ENCODE measurements at regions not wholly inside any gene's neighbourhood (a gene's known extent, or its start where the extent isn't known, plus 50 kb on each side); places are given as distances from the start of the nearest gene placed in this dataset.

GRCh38 chr7:26508917-26509316 is 217.3 kb downstream of the SNX10 start:
- BruUV-seq (replicated peaks) = no TSS peak
- Histone ChIP-seq H3K36me3 (ENCODE audit: control insufficient read depth in 2 of 2, insufficient read depth in 2 of 2, low read length in 1 of 2) (no peaks in the 10 kb centered on the region), H3K27ac (ENCODE audit: control insufficient read depth, insufficient read depth) (no peak overlapping the region), H3K4me1 (ENCODE audit: control insufficient read depth, insufficient read depth, low read length) (no peaks in the 10 kb centered on the region), H3K4me2 (ENCODE audit: control insufficient read depth, insufficient read depth) (no peak overlapping the region), H3K9ac (ENCODE audit: control insufficient read depth, insufficient read depth, low read length) (no peak overlapping the region), H4K20me1 (ENCODE audit: control insufficient read depth, insufficient read depth) (no peaks in the 10 kb centered on the region), H3K9me3 (replicated peaks; ENCODE audit: control insufficient read depth, insufficient read depth, low read length) (no peaks in the 10 kb centered on the region), H2AFZ (ENCODE audit: control insufficient read depth, low read depth, low read length) (no peak overlapping the region), H3K79me2 (ENCODE audit: control insufficient read depth, insufficient read depth, low read length) (no peaks in the 10 kb centered on the region), H3K4me3 (no peak overlapping the region), H3K27me3 (replicated peaks in 1 of 2; ENCODE audit: control insufficient read depth in 2 of 2, insufficient read depth in 2 of 2, low read length in 1 of 2) (no peaks in the 10 kb centered on the region; a peak in 2 of 4 replicates)
- no peak for FAIRE-seq
- RAD21 ChIA-PET (ENCODE audit: unreplicated experiment) = interaction anchor here (0.6 kb wide), 1 partner anchor 614 kb away, joined by 4 read pairs; no protein-coding TSS in a partner anchor
- TF ChIP-seq SREBF2 (IDR thresholded peaks at IDR 0.05; ENCODE audit: low read length) = no peak
- TF ChIP-seq SUZ12 (IDR thresholded peaks at IDR 0.05; ENCODE audit: unreplicated experiment) = no peak
- TF ChIP-seq BMI1 (IDR thresholded peaks at IDR 0.05; ENCODE audit: borderline replicate concordance) = no peak
- no peak for TF ChIP-seq ETV6 (conservative IDR thresholded peaks at IDR 0.05 in 1 of 2, IDR thresholded peaks at IDR 0.05 in 1 of 2; ENCODE audit: borderline replicate concordance in 1 of 2, low read depth in 1 of 2)
- TF ChIP-seq ASH2L (IDR thresholded peaks at IDR 0.05; ENCODE audit: borderline replicate concordance, low read depth) = no peak
- no peak for TF ChIP-seq BCL11A (IDR thresholded peaks at IDR 0.05; ENCODE audit: low read depth, low read length)
- TF ChIP-seq E2F8 (IDR thresholded peaks at IDR 0.05; ENCODE audit: low read depth, partially characterized antibody) = no peak
- no peak for TF ChIP-seq TAF1 (IDR thresholded peaks at IDR 0.05; ENCODE audit: borderline replicate concordance, low read depth, low read length)
- TF ChIP-seq ZNF274 (IDR thresholded peaks at IDR 0.05; ENCODE audit: insufficient read depth, insufficient read length) = no peak
- no peak for TF ChIP-seq FOXK2 (IDR thresholded peaks at IDR 0.05)
- no peak for TF ChIP-seq NBN (IDR thresholded peaks at IDR 0.05)
- no peak for TF ChIP-seq ZNF592 (IDR thresholded peaks at IDR 0.05)
- no peak for TF ChIP-seq PKNOX1 (IDR thresholded peaks at IDR 0.05)
- TF ChIP-seq ATF2 (IDR thresholded peaks at IDR 0.05; ENCODE audit: low read length) = no peak
- 54% methylated on average over 5 of the region's 5 CpGs for WGBS (ENCODE audit: insufficient coverage, insufficient replicate concordance, low lambda C conversion rate, missing lambda C conversion rate)
- CTCF ChIA-PET = no interaction called here
- in situ Hi-C loops (cut with MboI) (loop anchor here (10.0 to 25.0 kb wide), 2 partner anchors 247 to 614 kb away; no protein-coding TSS in a partner anchor), intact Hi-C loops (cut with micrococcal nuclease; ENCODE audit: unreplicated experiment) (no loop called here)
- no peak for ATAC-seq
- POLR2A ChIA-PET = no interaction called here
- SMC1A ChIA-PET (ENCODE audit: uncharacterized antibody, unreplicated experiment) = no interaction called here
- no peak for DNase-seq (ENCODE audit: low read depth, low spot score)

Data from GM12878 (cell line).